GM19023 (cell line): ENCODE measurements at regions not wholly inside any gene's neighbourhood (a gene's known extent, or its start where the extent isn't known, plus 50 kb on each side); places are given as distances from the start of the nearest gene placed in this dataset.
A peak's percentile ranks its signal among the peaks of the same experiment; 100 is the strongest.

ENCODE experiments used
- ATAC-seq: cut with Tn5 transposase; IDR thresholded peaks from one replicate; pipeline ENCODE4 v1.9.1; 2021; ENCODE audit warnings: mild to moderate bottlenecking, moderate library complexity; ENCODE audit not compliant: unreplicated experiment

- no peak for ATAC-seq
These were observed 305.8 kb upstream of the PRDM1 start for GRCh38 chr6:105780146-105780860.

- ATAC-seq: no peak
These were observed 307.0 kb upstream of the PRDM1 start for GRCh38 chr6:105779110-105779509.

- ATAC-seq: no peak
These were observed 311.0 kb upstream of the PRDM1 start for GRCh38 chr6:105775095-105775494.

- peak; percentile 80 for ATAC-seq
These were observed 311.9 kb upstream of the PRDM1 start for GRCh38 chr6:105774247-105774646.

GRCh38 chr6:105771313-105771970 is 314.7 kb upstream of the PRDM1 start:
- ATAC-seq: no peak

- no peak for ATAC-seq
These were observed 316.1 kb upstream of the PRDM1 start for GRCh38 chr6:105769987-105770386.

- no peak for ATAC-seq
These were observed 316.9 kb upstream of the PRDM1 start for GRCh38 chr6:105769197-105769596.

- ATAC-seq: no peak
These were observed 318.6 kb upstream of the PRDM1 start for GRCh38 chr6:105767541-105767940.

GRCh38 chr6:105765239-105765638 is 320.9 kb upstream of the PRDM1 start:
- ATAC-seq: no peak

GRCh38 chr6:105764315-105764714 is 321.8 kb upstream of the PRDM1 start:
- ATAC-seq: no peak

GRCh38 chr6:105763866-105764265 is 322.3 kb upstream of the PRDM1 start:
- no peak for ATAC-seq

GRCh38 chr6:105760746-105761145 is 325.4 kb upstream of the PRDM1 start:
- ATAC-seq: no peak

GRCh38 chr6:105759946-105760345 is 326.2 kb upstream of the PRDM1 start:
- no peak for ATAC-seq

GRCh38 chr6:105759015-105759414 is 327.1 kb upstream of the PRDM1 start:
- no peak for ATAC-seq

GRCh38 chr6:105757512-105758200 is 328.5 kb upstream of the PRDM1 start:
- ATAC-seq: peak; percentile 91

- ATAC-seq: no peak
These were observed 330.3 kb upstream of the PRDM1 start for GRCh38 chr6:105755885-105756284.

- no peak for ATAC-seq
These were observed 332.4 kb upstream of the PRDM1 start for GRCh38 chr6:105753620-105754211.

GRCh38 chr6:105753207-105753606 is 332.9 kb upstream of the PRDM1 start:
- ATAC-seq: no peak

- no peak for ATAC-seq
These were observed 336.0 kb upstream of the PRDM1 start for GRCh38 chr6:105750089-105750488.

- ATAC-seq: no peak
These were observed 337.4 kb upstream of the PRDM1 start for GRCh38 chr6:105748737-105749161.

- no peak for ATAC-seq
These were observed 338.2 kb upstream of the PRDM1 start for GRCh38 chr6:105747823-105748405.
